ENCODE measurements at regions not wholly inside any gene's neighbourhood (a gene's known extent, or its start where the extent isn't known, plus 50 kb on each side); places are given as distances from the start of the nearest gene placed in this dataset.

- DNase-seq: no peak
Measured at GRCh38 chr6:6704103-6705060, 115.9 kb downstream of the LY86 start.

- DNase-seq: no peak
Measured at GRCh38 chr6:6705061-6705425, 116.5 kb downstream of the LY86 start.

GRCh38 chr6:6705915-6706675 lies 117.6 kb downstream of the LY86 start:
- DNase-seq: no peak

- DNase-seq: no peak
Measured at GRCh38 chr6:6707143-6707542, 118.6 kb downstream of the LY86 start.

GRCh38 chr6:6709106-6709505 lies 120.6 kb downstream of the LY86 start:
- no peak for DNase-seq

GRCh38 chr6:6711031-6711785 lies 122.7 kb downstream of the LY86 start:
- no peak for DNase-seq

GRCh38 chr6:6711832-6712448 lies 123.4 kb downstream of the LY86 start:
- no peak for DNase-seq

- DNase-seq: no peak
Measured at GRCh38 chr6:6712449-6713403, 124.2 kb downstream of the LY86 start.

- no peak for DNase-seq
Measured at GRCh38 chr6:6713657-6714056, 125.1 kb downstream of the LY86 start.

GRCh38 chr6:6714118-6714897 lies 125.8 kb downstream of the LY86 start:
- DNase-seq: no peak

GRCh38 chr6:6714953-6715352 lies 126.4 kb downstream of the LY86 start:
- no peak for DNase-seq

- DNase-seq: no peak
Measured at GRCh38 chr6:6715465-6715864, 126.9 kb downstream of the LY86 start.

GRCh38 chr6:6716998-6717763 lies 128.7 kb downstream of the LY86 start:
- DNase-seq: no peak

- DNase-seq: no peak
Measured at GRCh38 chr6:6717953-6718352, 129.4 kb downstream of the LY86 start.

GRCh38 chr6:6721606-6722005 lies 133.1 kb downstream of the LY86 start:
- DNase-seq: peak in 1 of 2 donors; percentile 60

GRCh38 chr6:6722195-6722594 lies 133.7 kb downstream of the LY86 start:
- DNase-seq: no peak

- no peak for DNase-seq
Measured at GRCh38 chr6:6723361-6723760, 134.8 kb downstream of the LY86 start.

- DNase-seq: peak; percentile 49 to 50
Measured at GRCh38 chr6:6723921-6724538, 135.5 kb downstream of the LY86 start.
